Keratinocyte (primary cell): ENCODE measurements at regions not wholly inside any gene's neighbourhood (a gene's known extent, or its start where the extent isn't known, plus 50 kb on each side); places are given as distances from the start of the nearest gene placed in this dataset.

Source experiments
- DNase-seq: peaks from one replicate; pipeline ENCODE4 v3.0.0-alpha.2; 2011; ENCODE audit warnings: low read depth, missing footprints, low spot score
- FAIRE-seq: peaks from 2 replicates; lab custom pipeline; 2011; peaks lifted over from hg19 to GRCh38; lab: Jason Lieb, UNC
- H2AFZ ChIP-seq: 2 replicates; pipeline ENCODE4 v1.6.0; 2012; ENCODE audit warnings: low read length, control low read depth, inconsistent platforms; ENCODE audit not compliant: control insufficient read depth
- H3K27ac ChIP-seq: 2 replicates; pipeline ENCODE4 v1.5.1; 2011; ENCODE audit warnings: low read length; ENCODE audit not compliant: control insufficient read depth, insufficient read depth
- H3K27me3 ChIP-seq: 3 replicates; pipeline ENCODE4 v1.6.0; 2011; ENCODE audit warnings: low read length; ENCODE audit not compliant: control insufficient read depth, insufficient read depth; ENCODE audit errors: extremely low read depth
- H3K36me3 ChIP-seq, 2 experiments: 2 replicates in 1 of 2; 3 replicates in 1 of 2; pipeline ENCODE4 v1.5.1; 2011; ENCODE audit warnings: low read length in 2 of 2, mild to moderate bottlenecking in 1 of 2; ENCODE audit not compliant: control insufficient read depth in 2 of 2, insufficient read depth in 2 of 2; ENCODE audit errors: extremely low read depth in 1 of 2
- H3K4me1 ChIP-seq: 3 replicates; pipeline ENCODE4 v1.5.1; 2011; ENCODE audit warnings: low read length; ENCODE audit not compliant: control insufficient read depth, insufficient read depth; ENCODE audit errors: extremely low read depth
- H3K4me2 ChIP-seq: 3 replicates; pipeline ENCODE4 v1.6.0; 2011; ENCODE audit warnings: low read depth, low read length; ENCODE audit not compliant: control insufficient read depth, insufficient read depth; ENCODE audit errors: extremely low read depth
- H3K4me3 ChIP-seq, 3 experiments: fragments of 200-600 bp in 1 of 3; sonication (generic) in 1 of 3; 2 replicates in 2 of 3; 3 replicates in 1 of 3; pipeline ENCODE4 v1.5.1; 2011 to 2016; ENCODE audit warnings: low read length in 3 of 3, mild to moderate bottlenecking in 3 of 3, control low read depth in 2 of 3, inconsistent platforms in 1 of 3, low read depth in 1 of 3, mixed read lengths in 1 of 3, mixed run types in 1 of 3, moderate library complexity in 1 of 3; ENCODE audit not compliant: control insufficient read depth in 2 of 3, insufficient read depth in 2 of 3; ENCODE audit errors: extremely low read depth in 1 of 3
- H3K79me2 ChIP-seq: 2 replicates; pipeline ENCODE4 v1.6.0; 2012; ENCODE audit warnings: low read length; ENCODE audit not compliant: control insufficient read depth, insufficient read depth
- H3K9ac ChIP-seq: 3 replicates; pipeline ENCODE4 v1.6.0; 2011; ENCODE audit warnings: low read length; ENCODE audit not compliant: control insufficient read depth, insufficient read depth; ENCODE audit errors: extremely low read depth
- H3K9me1 ChIP-seq: 3 replicates; pipeline ENCODE4 v1.6.0; 2011; ENCODE audit warnings: low read length; ENCODE audit not compliant: control insufficient read depth, insufficient read depth; ENCODE audit errors: extremely low read depth
- H3K9me3 ChIP-seq: 2 replicates; pipeline ENCODE4 v1.5.1; 2012; ENCODE audit warnings: low read depth, low read length; ENCODE audit not compliant: control insufficient read depth
- H4K20me1 ChIP-seq: 3 replicates; pipeline ENCODE4 v1.6.0; 2011; ENCODE audit warnings: low read length; ENCODE audit not compliant: control insufficient read depth, insufficient read depth; ENCODE audit errors: extremely low read depth
- CTCF ChIP-seq, 3 experiments: IDR thresholded peaks in 1 of 3; conservative IDR thresholded peaks in 1 of 3; optimal IDR thresholded peaks in 1 of 3; 2 replicates in 2 of 3; 3 replicates in 1 of 3; pipeline versions ENCODE3 to v1.5.1; 2011; ENCODE audit warnings: low read length in 3 of 3, mild to moderate bottlenecking in 3 of 3, moderate library complexity in 2 of 3, control low read depth in 1 of 3, inconsistent platforms in 1 of 3; ENCODE audit not compliant: insufficient read depth in 2 of 3; ENCODE audit errors: extremely low read depth in 1 of 3
- EZH2 ChIP-seq: IDR thresholded peaks from one replicate; pipeline ENCODE4 v1.6.1; 2012; ENCODE audit warnings: inconsistent platforms, mild to moderate bottlenecking, low read length, moderate library complexity
- dilution Hi-C: fragments of 300-500 bp; cut with MboI; formaldehyde crosslinking; loops from one replicate; pipeline ENCODE4 v1.7.0; 2020; ENCODE audit warnings: low sequenced_read_pairs; ENCODE audit not compliant: extremely low pct_ligation_motif_present

GRCh38 chr2:147632198-147632597 lies 212.6 kb upstream of the ACVR2A start:
- H2AFZ ChIP-seq = no peak overlapping the region
- no peaks in the 10 kb centered on the region for H3K36me3 ChIP-seq
- no peaks in the 10 kb centered on the region for H3K9me3 ChIP-seq
- no peaks in the 10 kb centered on the region for H3K27me3 ChIP-seq
- dilution Hi-C loops = no loop called here
- TF ChIP-seq CTCF (optimal IDR thresholded peaks at IDR 0.05 in 1 of 3, IDR thresholded peaks at IDR 0.05 in 1 of 3, conservative IDR thresholded peaks at IDR 0.05 in 1 of 3; ENCODE audit: extremely low read depth in 1 of 3, insufficient read depth in 2 of 3, low read length in 3 of 3) (no peak), EZH2 (no peak)
- H3K9ac ChIP-seq = no peak overlapping the region
- no peak overlapping the region for H3K27ac ChIP-seq
- H3K4me2 ChIP-seq = no peak overlapping the region
- no peak overlapping the region for H3K4me3 ChIP-seq
- DNase-seq (no peak), FAIRE-seq (no peak)
- H4K20me1 ChIP-seq = no peaks in the 10 kb centered on the region
- no peaks in the 10 kb centered on the region for H3K9me1 ChIP-seq
- H3K79me2 ChIP-seq = no peaks in the 10 kb centered on the region
- peaks cover 21% of the 10 kb centered on the region for H3K4me1 ChIP-seq

GRCh38 chr2:147631294-147631693 lies 213.5 kb upstream of the ACVR2A start:
- Histone ChIP-seq H3K9me1 (no peaks in the 10 kb centered on the region), H3K9ac (no peak overlapping the region), H4K20me1 (no peaks in the 10 kb centered on the region), H3K4me3 (no peak overlapping the region), H3K9me3 (no peaks in the 10 kb centered on the region), H2AFZ (no peak overlapping the region), H3K27ac (no peak overlapping the region), H3K4me2 (no peak overlapping the region), H3K79me2 (no peaks in the 10 kb centered on the region), H3K36me3 (no peaks in the 10 kb centered on the region), H3K4me1 (peaks cover 12% of the 10 kb centered on the region), H3K27me3 (no peaks in the 10 kb centered on the region)
- no peak for FAIRE-seq
- no peak for DNase-seq
- no peak for TF ChIP-seq EZH2
- TF ChIP-seq CTCF (optimal IDR thresholded peaks at IDR 0.05 in 1 of 3, IDR thresholded peaks at IDR 0.05 in 1 of 3, conservative IDR thresholded peaks at IDR 0.05 in 1 of 3; ENCODE audit: extremely low read depth in 1 of 3, insufficient read depth in 2 of 3, low read length in 3 of 3) = no peak
- dilution Hi-C loops = no loop called here
